ENCODE measurements at regions not wholly inside any gene's neighbourhood (a gene's known extent, or its start where the extent isn't known, plus 50 kb on each side); places are given as distances from the start of the nearest gene placed in this dataset.

- TF ChIP-seq, protein P1, sequence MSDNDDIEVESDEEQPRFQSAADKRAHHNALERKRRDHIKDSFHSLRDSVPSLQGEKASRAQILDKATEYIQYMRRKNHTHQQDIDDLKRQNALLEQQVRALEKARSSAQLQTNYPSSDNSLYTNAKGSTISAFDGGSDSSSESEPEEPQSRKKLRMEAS (IDR thresholded peaks at IDR 0.05): no peak
- no peak for TF ChIP-seq POLR2AphosphoS5 (IDR thresholded peaks at IDR 0.05; ENCODE audit: low read depth, low read length)
- no peak for TF ChIP-seq YY1 (IDR thresholded peaks at IDR 0.05; ENCODE audit: extremely low read depth, insufficient replicate concordance, low read depth, low read length)
- H3K36me3 ChIP-seq (ENCODE audit: control insufficient read depth in 1 of 2, insufficient read depth in 2 of 2, low read length in 2 of 2): no peaks in the 10 kb centered on the region
- BruUV-seq (replicated peaks): no TSS peak
- no peaks in the 10 kb centered on the region for H3K4me1 ChIP-seq (ENCODE audit: control insufficient read depth in 1 of 2, insufficient read depth in 2 of 2, low read length in 2 of 2)
- no peaks in the 10 kb centered on the region for H3K9me2 ChIP-seq (ENCODE audit: insufficient read depth)
- no peak overlapping the region for H3K9ac ChIP-seq (ENCODE audit: low read length)
- H3K9me3 ChIP-seq (ENCODE audit: control insufficient read depth in 1 of 2, insufficient read depth in 1 of 2, low read depth in 1 of 2, low read length in 2 of 2): no peaks in the 10 kb centered on the region
- intact Hi-C loops (cut with micrococcal nuclease): no loop called here
- no peaks in the 10 kb centered on the region for H4K20me1 ChIP-seq (ENCODE audit: insufficient read depth)
- POLR2A ChIA-PET: no interaction called here
- peaks cover 7% of the 10 kb centered on the region; the same call in 1 of the 2 replicates for H3K27me3 ChIP-seq (ENCODE audit: insufficient read depth, low read length)
- H3K27ac ChIP-seq (ENCODE audit: low read depth, low read length): no peak overlapping the region
- RAD21 ChIA-PET (ENCODE audit: low non-redundant PET in 1 of 2, low total read pairs in 2 of 2, uncharacterized antibody in 2 of 2, unreplicated experiment in 2 of 2): no interaction called here
- DNase-seq (ENCODE audit: low read depth, low spot score): no peak
- CTCF ChIA-PET: no interaction called here
- no peak overlapping the region for H3K4me3 ChIP-seq (replicated peaks in 1 of 2; ENCODE audit: low read depth in 1 of 2, low read length in 2 of 2)
- no peaks in the 10 kb centered on the region for H3K79me2 ChIP-seq (ENCODE audit: insufficient read depth, low read length)
- no peak for ATAC-seq
- H2AFZ ChIP-seq (ENCODE audit: low read depth, low read length, poor library complexity, severe bottlenecking): no peak overlapping the region
- no peak overlapping the region for H3K4me2 ChIP-seq (ENCODE audit: low read length)
These were observed 409.6 kb downstream of the GADD45G start for GRCh38 chr9:90014421-90014820.

DNA sequence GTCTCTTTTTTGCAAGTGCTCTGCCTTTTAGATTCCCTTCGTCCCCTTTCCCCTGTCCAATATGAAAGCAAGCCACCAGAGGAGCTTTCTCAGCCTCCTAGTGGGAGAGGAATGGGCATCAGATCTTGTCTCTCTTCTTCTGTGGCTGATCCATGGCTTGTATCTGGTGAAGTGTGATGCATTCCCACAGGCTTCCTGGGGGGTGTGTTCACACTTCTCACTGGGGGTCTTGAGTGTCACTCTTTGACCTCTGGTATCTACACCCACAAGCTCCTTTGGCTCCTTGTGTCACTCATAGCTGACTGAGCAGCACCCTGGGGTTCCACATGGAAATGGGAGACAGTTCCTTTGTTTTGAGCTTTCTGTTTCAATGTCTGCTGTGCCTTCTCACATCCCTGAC is 411.5 kb downstream of the GADD45G start:
- BruUV-seq (replicated peaks): no TSS peak
- CTCF ChIA-PET: no interaction called here
- no peaks in the 10 kb centered on the region for H3K79me2 ChIP-seq (ENCODE audit: insufficient read depth, low read length)

More for the DNA sequence above, 411.5 kb downstream of the GADD45G start:
- Histone ChIP-seq H3K9me2 (ENCODE audit: insufficient read depth) (no peaks in the 10 kb centered on the region), H3K4me2 (ENCODE audit: low read length) (no peak overlapping the region), H2AFZ (ENCODE audit: low read depth, low read length, poor library complexity, severe bottlenecking) (no peak overlapping the region), H3K36me3 (ENCODE audit: control insufficient read depth in 1 of 2, insufficient read depth in 2 of 2, low read length in 2 of 2) (no peaks in the 10 kb centered on the region), H3K4me1 (ENCODE audit: control insufficient read depth in 1 of 2, insufficient read depth in 2 of 2, low read length in 2 of 2) (no peaks in the 10 kb centered on the region), H3K4me3 (replicated peaks in 1 of 2; ENCODE audit: low read depth in 1 of 2, low read length in 2 of 2) (no peak overlapping the region), H3K27ac (ENCODE audit: low read depth, low read length) (no peak overlapping the region), H4K20me1 (ENCODE audit: insufficient read depth) (no peaks in the 10 kb centered on the region), H3K9ac (ENCODE audit: low read length) (no peak overlapping the region), H3K27me3 (ENCODE audit: insufficient read depth, low read length) (peaks cover 7% of the 10 kb centered on the region), H3K9me3 (ENCODE audit: control insufficient read depth in 1 of 2, insufficient read depth in 1 of 2, low read depth in 1 of 2, low read length in 2 of 2) (no peaks in the 10 kb centered on the region)
- TF ChIP-seq TCF7L2 (IDR thresholded peaks at IDR 0.05; ENCODE audit: borderline replicate concordance, extremely low read depth, insufficient read depth, insufficient read length): no peak
- no peak for TF ChIP-seq EGR1 (IDR thresholded peaks at IDR 0.05; ENCODE audit: low read depth)
- TF ChIP-seq, protein P2, sequence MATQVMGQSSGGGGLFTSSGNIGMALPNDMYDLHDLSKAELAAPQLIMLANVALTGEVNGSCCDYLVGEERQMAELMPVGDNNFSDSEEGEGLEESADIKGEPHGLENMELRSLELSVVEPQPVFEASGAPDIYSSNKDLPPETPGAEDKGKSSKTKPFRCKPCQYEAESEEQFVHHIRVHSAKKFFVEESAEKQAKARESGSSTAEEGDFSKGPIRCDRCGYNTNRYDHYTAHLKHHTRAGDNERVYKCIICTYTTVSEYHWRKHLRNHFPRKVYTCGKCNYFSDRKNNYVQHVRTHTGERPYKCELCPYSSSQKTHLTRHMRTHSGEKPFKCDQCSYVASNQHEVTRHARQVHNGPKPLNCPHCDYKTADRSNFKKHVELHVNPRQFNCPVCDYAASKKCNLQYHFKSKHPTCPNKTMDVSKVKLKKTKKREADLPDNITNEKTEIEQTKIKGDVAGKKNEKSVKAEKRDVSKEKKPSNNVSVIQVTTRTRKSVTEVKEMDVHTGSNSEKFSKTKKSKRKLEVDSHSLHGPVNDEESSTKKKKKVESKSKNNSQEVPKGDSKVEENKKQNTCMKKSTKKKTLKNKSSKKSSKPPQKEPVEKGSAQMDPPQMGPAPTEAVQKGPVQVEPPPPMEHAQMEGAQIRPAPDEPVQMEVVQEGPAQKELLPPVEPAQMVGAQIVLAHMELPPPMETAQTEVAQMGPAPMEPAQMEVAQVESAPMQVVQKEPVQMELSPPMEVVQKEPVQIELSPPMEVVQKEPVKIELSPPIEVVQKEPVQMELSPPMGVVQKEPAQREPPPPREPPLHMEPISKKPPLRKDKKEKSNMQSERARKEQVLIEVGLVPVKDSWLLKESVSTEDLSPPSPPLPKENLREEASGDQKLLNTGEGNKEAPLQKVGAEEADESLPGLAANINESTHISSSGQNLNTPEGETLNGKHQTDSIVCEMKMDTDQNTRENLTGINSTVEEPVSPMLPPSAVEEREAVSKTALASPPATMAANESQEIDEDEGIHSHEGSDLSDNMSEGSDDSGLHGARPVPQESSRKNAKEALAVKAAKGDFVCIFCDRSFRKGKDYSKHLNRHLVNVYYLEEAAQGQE (IDR thresholded peaks at IDR 0.05; ENCODE audit: low read depth): no peak
- TF ChIP-seq SRF (IDR thresholded peaks at IDR 0.05; ENCODE audit: low read depth): no peak
- no peak for TF ChIP-seq ATF3 (IDR thresholded peaks at IDR 0.05)
- TF ChIP-seq YY1 (IDR thresholded peaks at IDR 0.05; ENCODE audit: extremely low read depth, insufficient replicate concordance, low read depth, low read length): no peak
- TF ChIP-seq SIN3A (IDR thresholded peaks at IDR 0.05; ENCODE audit: low read depth): no peak
- TF ChIP-seq FOSL1 (IDR thresholded peaks at IDR 0.05; ENCODE audit: low read depth): no peak
- no peak for TF ChIP-seq ZFX (IDR thresholded peaks at IDR 0.05)
- TF ChIP-seq RAD21 (IDR thresholded peaks at IDR 0.05; ENCODE audit: low read depth): no peak
- no peak for TF ChIP-seq CBX3 (IDR thresholded peaks at IDR 0.05; ENCODE audit: low read depth)
- TF ChIP-seq, protein P1 (IDR thresholded peaks at IDR 0.05): no peak
- no peak for TF ChIP-seq POLR2A (IDR thresholded peaks at IDR 0.05; ENCODE audit: borderline replicate concordance, extremely low read depth, insufficient read depth, insufficient read length)
- no peak for TF ChIP-seq ZBTB33 (IDR thresholded peaks at IDR 0.05; ENCODE audit: extremely low read depth, insufficient replicate concordance, low read length)
- DNase-seq (ENCODE audit: low read depth, low spot score) (no peak), ATAC-seq (no peak)
- ChIA-PET POLR2A (no interaction called here), RAD21 (ENCODE audit: low non-redundant PET in 1 of 2, low total read pairs in 2 of 2, uncharacterized antibody in 2 of 2, unreplicated experiment in 2 of 2) (no interaction called here)
- intact Hi-C loops (cut with micrococcal nuclease): no loop called here
